AG04450 (cell line): ENCODE measurements at regions not wholly inside any gene's neighbourhood (a gene's known extent, or its start where the extent isn't known, plus 50 kb on each side); places are given as distances from the start of the nearest gene placed in this dataset. TPM values are rescaled to one million over a fixed set of nuclear protein-coding genes. Genes with fewer than 3 reads are reported as not detected.

Source experiments
- CTCF ChIA-PET: fragments of 300-600, 350-600 bp; formaldehyde crosslinking; extraction: SDS; loops from one replicate; lab custom pipeline; 2022; ENCODE audit warnings: antibody characterized with exemption, inconsistent platforms; lab: Charles Lee
- POLR2A ChIA-PET: fragments of 350-600 bp; formaldehyde crosslinking; extraction: SDS; loops from one replicate; lab custom pipeline; 2021; ENCODE audit warnings: antibody characterized with exemption, inconsistent platforms; lab: Yijun Ruan, JAX
- DNase-seq: peaks from one replicate; pipeline ENCODE4 v3.0.0-alpha.2; 2011; ENCODE audit warnings: low read depth, low spot score
- H3K27ac ChIP-seq: one replicate; pipeline ENCODE4 v1.5.1; 2012; ENCODE audit warnings: low read depth, low read length, control low read depth
- H3K27me3 ChIP-seq: one replicate; pipeline ENCODE4 v1.6.0; 2012; ENCODE audit warnings: low read length; ENCODE audit not compliant: control insufficient read depth, insufficient read depth
- H3K4me3 ChIP-seq: 2 replicates; pipeline ENCODE4 v1.5.1; 2011; ENCODE audit warnings: mild to moderate bottlenecking, low read depth, low read length, control low read depth
- H3K9me3 ChIP-seq: 2 replicates; pipeline ENCODE4 v1.5.1; 2012; ENCODE audit warnings: low read length; ENCODE audit not compliant: control insufficient read depth, insufficient read depth
- CTCF ChIP-seq: IDR thresholded peaks from 2 replicates; pipeline ENCODE4 v1.5.1; 2011; ENCODE audit warnings: low read depth, low read length, control low read depth, inconsistent platforms
- small RNA-seq: library from RNA; depleted of rRNA; stranded (forward); fragments of <200 nt; gene quantifications from one replicate; pipeline ENCODE3, GENCODE V24; 2012; ENCODE audit warnings: low read depth; ENCODE audit not compliant: insufficient read length

- CTCF ChIA-PET: no interaction called here
- TF ChIP-seq CTCF: no peak
- POLR2A ChIA-PET: no interaction called here
- Histone ChIP-seq H3K27me3 (no peaks in the 10 kb centered on the region), H3K4me3 (no peak overlapping the region), H3K9me3 (no peaks in the 10 kb centered on the region), H3K27ac (no peak overlapping the region)
- DNase-seq: no peak
Measured at GRCh38 chrX:82816001-82816400, 692.1 kb upstream of the POU3F4 start.

- no peak overlapping the region for H3K27ac ChIP-seq
- no peak overlapping the region for H3K4me3 ChIP-seq
- no peak for TF ChIP-seq CTCF
- H3K9me3 ChIP-seq: no peaks in the 10 kb centered on the region
- POLR2A ChIA-PET: no interaction called here
- CTCF ChIA-PET: no interaction called here
- no peaks in the 10 kb centered on the region for H3K27me3 ChIP-seq
- no peak for DNase-seq
Measured at GRCh38 chrX:82816562-82816961, 691.5 kb upstream of the POU3F4 start.

GRCh38 chrX:82842286-82842685 lies 665.8 kb upstream of the POU3F4 start:
- Histone ChIP-seq H3K27ac (no peak overlapping the region), H3K4me3 (no peak overlapping the region), H3K9me3 (no peaks in the 10 kb centered on the region), H3K27me3 (no peaks in the 10 kb centered on the region)
- CTCF ChIA-PET: no interaction called here
- no peak for TF ChIP-seq CTCF
- POLR2A ChIA-PET: no interaction called here
- no peak for DNase-seq

- no peak for TF ChIP-seq CTCF
- no peak overlapping the region for H3K27ac ChIP-seq
- H3K4me3 ChIP-seq: no peak overlapping the region
- CTCF ChIA-PET: no interaction called here
- DNase-seq: no peak
- POLR2A ChIA-PET: no interaction called here
- no peaks in the 10 kb centered on the region for H3K27me3 ChIP-seq
- no peaks in the 10 kb centered on the region for H3K9me3 ChIP-seq
Measured at GRCh38 chrX:82848111-82848510, 660.0 kb upstream of the POU3F4 start.

Small RNA genes in the stretch of these regions (small RNA-seq; reads per million reads assigned to genes)
- not detected for gene RF00394
